GM13976 (cell line): ENCODE measurements at regions not wholly inside any gene's neighbourhood (a gene's known extent, or its start where the extent isn't known, plus 50 kb on each side); places are given as distances from the start of the nearest gene placed in this dataset.

ENCODE experiments used
- DNase-seq: peaks from one replicate; pipeline ENCODE4 v3.0.0; 2012; ENCODE audit warnings: low spot score
- CTCF ChIP-seq: IDR thresholded peaks from 2 replicates; pipeline ENCODE4 v1.5.1; 2012; ENCODE audit warnings: borderline replicate concordance, mild to moderate bottlenecking; ENCODE audit not compliant: insufficient read depth; ENCODE audit errors: extremely low read depth, missing control alignments, control extremely low read depth
- in situ Hi-C: fragments of 300-500 bp; cut with MboI; formaldehyde crosslinking; loops from one replicate; pipeline ENCODE4 v1.12.0; 2022; ENCODE audit warnings: low sequenced_read_pairs, mixed read lengths, inconsistent platforms; ENCODE audit not compliant: unreplicated experiment

- in situ Hi-C loops: no loop called here
- TF ChIP-seq CTCF: no peak
- no peak for DNase-seq
Measured at GRCh38 chr6:14283600-14284235, 166.1 kb downstream of the CD83 start.

GRCh38 chr6:14284969-14285590, 167.5 kb downstream of the CD83 start:
- no peak for DNase-seq
- in situ Hi-C loops: no loop called here
- no peak for TF ChIP-seq CTCF

- in situ Hi-C loops: no loop called here
- no peak for DNase-seq
- no peak for TF ChIP-seq CTCF
Measured at GRCh38 chr6:14286144-14286543, 168.6 kb downstream of the CD83 start.

GRCh38 chr6:14286634-14287428, 169.3 kb downstream of the CD83 start:
- no peak for TF ChIP-seq CTCF
- in situ Hi-C loops: no loop called here
- DNase-seq: no peak

GRCh38 chr6:14287707-14288106, 170.1 kb downstream of the CD83 start:
- no peak for TF ChIP-seq CTCF
- in situ Hi-C loops: no loop called here
- DNase-seq: no peak

- DNase-seq: no peak
- TF ChIP-seq CTCF: no peak
- in situ Hi-C loops: no loop called here
Measured at GRCh38 chr6:14288910-14289309, 171.3 kb downstream of the CD83 start.
